ENCODE measurements at regions not wholly inside any gene's neighbourhood (a gene's known extent, or its start where the extent isn't known, plus 50 kb on each side); places are given as distances from the start of the nearest gene placed in this dataset.

GRCh38 chr5:54671681-54672080, 154.1 kb downstream of the SNX18 start:
- H3K9me3 ChIP-seq: peaks cover 0 to 4% (median 0%) of the 10 kb centered on the region in 3 donors
- H3K36me3 ChIP-seq: no peaks in the 10 kb centered on the region
- H3K4me3 ChIP-seq: no peak overlapping the region
- WGBS, 2 donors: 70 to 75% methylated on average over 2 of the region's 2 CpGs
- TF ChIP-seq POLR2A (IDR thresholded peaks at IDR 0.05) (no peak), CTCF (IDR thresholded peaks at IDR 0.05) (no peak)
- no peaks in the 10 kb centered on the region for H3K27me3 ChIP-seq
- peaks cover 8 to 49% (median 29%) of the 10 kb centered on the region in 3 donors for H3K4me1 ChIP-seq
- peak overlapping the region; percentile 60 to 79 (median 74) for H3K27ac ChIP-seq
- intact Hi-C loops (cut with DNase I): no loop called here
- DNase-seq: no peak

- DNase-seq: no peak
- peaks cover 8 to 47% (median 29%) of the 10 kb centered on the region in 3 donors for H3K4me1 ChIP-seq
- no peaks in the 10 kb centered on the region for H3K27me3 ChIP-seq
- no peak for TF ChIP-seq POLR2A (IDR thresholded peaks at IDR 0.05)
- no peak for TF ChIP-seq CTCF (IDR thresholded peaks at IDR 0.05)
- peak overlapping the region; percentile 60 to 79 (median 74) for H3K27ac ChIP-seq
- 19 to 35% methylated on average over 4 of the region's 4 CpGs for WGBS, 2 donors
- H3K4me3 ChIP-seq: no peak overlapping the region
- intact Hi-C loops (cut with DNase I): no loop called here
- no peaks in the 10 kb centered on the region for H3K36me3 ChIP-seq
- peaks cover 0 to 4% (median 0%) of the 10 kb centered on the region in 3 donors for H3K9me3 ChIP-seq
These were observed 153.6 kb downstream of the SNX18 start for GRCh38 chr5:54671111-54671531.

GRCh38 chr5:54670281-54670680, 152.7 kb downstream of the SNX18 start:
- H3K4me1 ChIP-seq: peaks cover 8 to 47% (median 29%) of the 10 kb centered on the region in 3 donors
- H3K9me3 ChIP-seq: peaks cover 0 to 4% (median 0%) of the 10 kb centered on the region in 3 donors
- no peak for DNase-seq
- peak overlapping the region; percentile 44 to 79 (median 74) for H3K27ac ChIP-seq
- intact Hi-C loops (cut with DNase I): no loop called here
- H3K4me3 ChIP-seq: no peak overlapping the region
- no peaks in the 10 kb centered on the region for H3K27me3 ChIP-seq
- TF ChIP-seq POLR2A (IDR thresholded peaks at IDR 0.05): no peak
- TF ChIP-seq CTCF (IDR thresholded peaks at IDR 0.05): no peak
- no peaks in the 10 kb centered on the region for H3K36me3 ChIP-seq

- H3K4me3 ChIP-seq: no peak overlapping the region
- peak overlapping the region in 3 of 4 donors; percentile 44 to 79 (median 74) for H3K27ac ChIP-seq
- H3K4me1 ChIP-seq: peaks cover 8 to 47% (median 29%) of the 10 kb centered on the region in 3 donors
- H3K27me3 ChIP-seq: no peaks in the 10 kb centered on the region
- no peak for TF ChIP-seq CTCF (IDR thresholded peaks at IDR 0.05)
- TF ChIP-seq POLR2A (IDR thresholded peaks at IDR 0.05): no peak
- DNase-seq: no peak
- intact Hi-C loops (cut with DNase I): no loop called here
- 54 to 71% methylated on average over 1 of the region's 1 CpG for WGBS, 2 donors
- peaks cover 0 to 4% (median 0%) of the 10 kb centered on the region in 3 donors for H3K9me3 ChIP-seq
- H3K36me3 ChIP-seq: no peaks in the 10 kb centered on the region
These were observed 152.3 kb downstream of the SNX18 start for GRCh38 chr5:54669845-54670244.

GRCh38 chr5:54669285-54669684, 151.7 kb downstream of the SNX18 start:
- Histone ChIP-seq H3K36me3 (no peaks in the 10 kb centered on the region), H3K4me1 (peaks cover 8 to 49% (median 29%) of the 10 kb centered on the region in 3 donors), H3K9me3 (peaks cover 0 to 4% (median 0%) of the 10 kb centered on the region in 3 donors), H3K27me3 (no peaks in the 10 kb centered on the region), H3K27ac (peak overlapping the region in 2 of 4 donors; percentile 1 to 74), H3K4me3 (no peak overlapping the region)
- intact Hi-C loops (cut with DNase I): no loop called here
- TF ChIP-seq CTCF (IDR thresholded peaks at IDR 0.05) (no peak), POLR2A (IDR thresholded peaks at IDR 0.05) (no peak)
- DNase-seq: no peak
- WGBS, 2 donors: 22 to 50% methylated on average over 1 of the region's 1 CpG
